GM19351 (cell line): ENCODE measurements at regions not wholly inside any gene's neighbourhood (a gene's known extent, or its start where the extent isn't known, plus 50 kb on each side); places are given as distances from the start of the nearest gene placed in this dataset.

Experiments used
- ATAC-seq: cut with Tn5 transposase; IDR thresholded peaks from one replicate; pipeline ENCODE4 v1.9.1; 2021; ENCODE audit warnings: mild to moderate bottlenecking, moderate library complexity; ENCODE audit not compliant: unreplicated experiment

- no peak for ATAC-seq
Measured at GRCh38 chr4:36492590-36492989, 211.2 kb downstream of the DTHD1 start.

GRCh38 chr4:36493251-36493650 lies 211.8 kb downstream of the DTHD1 start:
- ATAC-seq: no peak

- no peak for ATAC-seq
Measured at GRCh38 chr4:36494016-36494415, 212.6 kb downstream of the DTHD1 start.

- no peak for ATAC-seq
Measured at GRCh38 chr4:36494747-36495146, 213.3 kb downstream of the DTHD1 start.

GRCh38 chr4:36502350-36502749 lies 220.9 kb downstream of the DTHD1 start:
- ATAC-seq: no peak

GRCh38 chr4:36508394-36508793 lies 227.0 kb downstream of the DTHD1 start:
- no peak for ATAC-seq

- ATAC-seq: no peak
Measured at GRCh38 chr4:36509845-36510244, 228.4 kb downstream of the DTHD1 start.

- no peak for ATAC-seq
Measured at GRCh38 chr4:36511785-36512184, 230.4 kb downstream of the DTHD1 start.

- no peak for ATAC-seq
Measured at GRCh38 chr4:36516522-36517095, 235.2 kb downstream of the DTHD1 start.

- ATAC-seq: no peak
Measured at GRCh38 chr4:36523182-36523581, 241.8 kb downstream of the DTHD1 start.

- ATAC-seq: no peak
Measured at GRCh38 chr4:36532670-36533379, 251.4 kb downstream of the DTHD1 start.

- no peak for ATAC-seq
Measured at GRCh38 chr4:36533944-36534343, 252.5 kb downstream of the DTHD1 start.

GRCh38 chr4:36547383-36547782 lies 266.0 kb downstream of the DTHD1 start:
- ATAC-seq: no peak

GRCh38 chr4:36549252-36549651 lies 267.8 kb downstream of the DTHD1 start:
- ATAC-seq: no peak

- no peak for ATAC-seq
Measured at GRCh38 chr4:36549992-36550391, 268.6 kb downstream of the DTHD1 start.

GRCh38 chr4:36551697-36552214 lies 270.3 kb downstream of the DTHD1 start:
- peak; percentile 86 for ATAC-seq

- no peak for ATAC-seq
Measured at GRCh38 chr4:36553029-36553428, 271.6 kb downstream of the DTHD1 start.

GRCh38 chr4:36553453-36553852 lies 272.0 kb downstream of the DTHD1 start:
- ATAC-seq: no peak

GRCh38 chr4:36556984-36557383 lies 275.6 kb downstream of the DTHD1 start:
- no peak for ATAC-seq

GRCh38 chr4:36568575-36568974 lies 287.2 kb downstream of the DTHD1 start:
- ATAC-seq: no peak

- no peak for ATAC-seq
Measured at GRCh38 chr4:36573441-36573840, 292.0 kb downstream of the DTHD1 start.

- ATAC-seq: no peak
Measured at GRCh38 chr4:36574816-36575215, 293.4 kb downstream of the DTHD1 start.

GRCh38 chr4:36582198-36582597 lies 300.8 kb downstream of the DTHD1 start:
- ATAC-seq: no peak
